HG02678 (cell line): ENCODE measurements at regions not wholly inside any gene's neighbourhood (a gene's known extent, or its start where the extent isn't known, plus 50 kb on each side); places are given as distances from the start of the nearest gene placed in this dataset.
A peak's percentile ranks its signal among the peaks of the same experiment; 100 is the strongest.
"Not testable (repeated sequence)": the region's sequence is repeated elsewhere in the genome, so short reads cannot be mapped to it uniquely, and the experiment has no call there.

Experiments used
- ATAC-seq: cut with Tn5 transposase; IDR thresholded peaks from one replicate; pipeline ENCODE4 v1.9.1; 2021; ENCODE audit warnings: mild to moderate bottlenecking, moderate library complexity; ENCODE audit not compliant: unreplicated experiment

DNA sequence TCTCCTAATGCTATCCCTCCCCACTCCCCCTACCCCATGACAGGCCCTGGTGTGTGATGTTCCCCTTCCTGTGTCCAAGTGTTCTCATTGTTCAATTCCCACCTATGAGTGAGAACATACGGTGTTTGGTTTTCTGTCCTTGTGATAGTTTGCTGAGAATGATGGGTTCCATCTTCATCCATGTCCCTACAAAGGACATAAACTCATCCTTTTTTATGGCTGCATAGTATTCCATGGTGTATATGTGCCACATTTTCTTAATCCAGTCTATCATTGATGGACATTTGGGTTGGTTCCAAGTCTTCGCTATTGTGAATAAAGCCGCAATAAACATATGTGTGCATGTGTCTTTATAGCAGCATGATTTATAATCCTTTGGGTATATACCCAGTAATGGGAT, 227.5 kb upstream of the PRDM1 start:
- ATAC-seq: not testable (repeated sequence)

GRCh38 chr6:105855433-105855832, 230.7 kb upstream of the PRDM1 start:
- no peak for ATAC-seq

DNA sequence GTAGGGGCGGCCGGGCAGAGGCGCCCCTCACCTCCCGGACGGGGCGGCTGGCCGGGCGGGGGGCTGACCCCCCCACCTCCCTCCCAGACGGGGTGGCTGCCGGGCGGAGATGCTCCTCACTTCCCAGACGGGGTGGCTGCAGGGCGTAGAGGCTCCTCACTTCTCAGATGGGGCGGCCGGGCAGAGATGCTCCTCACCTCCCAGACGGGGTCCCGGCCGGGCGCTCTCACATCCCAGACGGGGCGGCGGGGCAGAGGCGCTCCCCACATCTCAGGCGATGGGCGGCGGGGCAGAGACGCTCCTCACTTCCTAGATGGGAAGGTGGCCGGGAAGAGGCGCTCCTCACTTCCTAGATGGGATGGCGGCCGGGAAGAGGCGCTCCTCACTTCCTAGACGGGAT, 232.2 kb upstream of the PRDM1 start:
- not testable (repeated sequence) for ATAC-seq

- no peak for ATAC-seq
Measured at GRCh38 chr6:105851606-105852005, 234.5 kb upstream of the PRDM1 start.

DNA sequence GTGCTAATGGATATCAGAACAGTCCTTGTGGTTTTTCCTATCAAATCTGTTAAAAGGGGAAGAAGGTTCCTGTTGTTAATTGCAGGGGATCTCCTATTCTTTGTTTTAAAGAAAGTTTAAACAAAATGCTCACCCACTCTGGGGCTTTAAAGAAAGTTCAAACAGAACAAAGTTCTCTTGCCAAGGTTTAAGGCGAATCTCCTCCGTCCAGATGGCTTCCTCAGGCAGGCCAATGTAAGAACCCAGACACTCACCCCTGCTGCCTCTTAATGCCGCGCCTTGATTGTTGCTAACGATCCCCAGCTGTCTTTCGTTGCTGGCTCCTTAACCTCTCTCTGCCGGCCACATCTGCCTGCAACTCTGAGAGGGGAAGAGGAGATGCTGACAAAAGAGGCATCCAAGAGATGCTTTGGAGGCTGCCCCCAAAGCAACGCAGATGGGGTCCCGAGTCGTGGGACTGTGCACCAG, 235.0 kb upstream of the PRDM1 start:
- no peak for ATAC-seq

DNA sequence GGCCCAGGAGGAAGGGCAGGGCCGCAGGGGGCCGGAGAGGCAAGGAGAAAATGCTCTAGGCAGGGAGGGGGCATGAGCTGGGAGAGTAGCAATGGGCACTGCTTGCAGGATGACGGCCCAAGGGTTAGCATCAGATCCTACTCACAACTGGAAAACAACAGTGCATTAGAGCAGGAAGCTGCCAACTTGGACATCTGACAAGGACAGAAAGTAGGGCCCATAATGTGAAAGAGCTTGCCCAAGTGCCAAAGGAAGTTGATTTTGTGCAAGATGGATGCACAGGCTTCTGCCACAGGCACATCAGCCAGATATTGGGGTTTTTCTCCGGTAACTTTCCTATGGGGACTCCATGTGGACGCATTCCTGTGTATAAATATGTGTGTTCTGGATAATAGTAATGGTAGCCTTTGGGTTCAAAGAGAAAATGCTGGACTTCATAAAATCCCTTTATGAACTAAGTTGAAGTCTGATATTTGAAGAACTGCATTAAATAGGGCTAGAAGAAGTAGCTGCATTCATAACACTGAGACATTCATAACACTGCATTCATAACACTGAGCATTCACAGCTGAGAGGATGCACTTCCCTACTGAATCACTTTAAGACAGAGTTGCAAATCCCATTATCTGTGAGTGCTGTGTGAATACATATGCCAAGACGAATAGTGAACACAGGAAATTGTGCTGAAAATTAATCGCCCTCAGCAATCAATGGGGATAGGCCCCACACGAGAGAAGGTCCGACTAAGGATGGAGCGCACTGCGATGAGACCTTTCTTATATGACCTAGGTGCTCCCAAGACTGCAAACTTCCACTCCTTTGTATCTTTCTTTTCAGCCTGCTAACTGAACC, 235.6 kb upstream of the PRDM1 start:
- no peak for ATAC-seq

DNA sequence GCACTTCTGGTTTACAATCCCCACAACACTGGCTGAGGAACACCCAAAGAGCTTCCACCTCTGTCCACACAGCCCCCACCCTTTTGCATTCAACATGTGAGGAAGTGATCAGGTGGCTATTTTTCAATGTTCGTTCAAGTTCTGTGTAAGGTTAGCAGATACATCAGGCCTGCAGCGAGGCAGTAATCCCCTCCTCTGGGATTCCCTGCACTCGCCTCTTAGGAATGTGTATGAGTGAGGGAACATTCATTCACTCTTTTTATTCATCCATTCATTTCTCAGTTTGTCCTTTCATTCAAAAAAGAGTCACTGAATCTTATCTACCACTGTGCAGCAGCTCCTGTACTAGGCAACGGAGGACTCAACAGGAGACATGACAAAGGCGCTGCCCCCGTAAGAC, 236.4 kb upstream of the PRDM1 start:
- no peak for ATAC-seq

DNA sequence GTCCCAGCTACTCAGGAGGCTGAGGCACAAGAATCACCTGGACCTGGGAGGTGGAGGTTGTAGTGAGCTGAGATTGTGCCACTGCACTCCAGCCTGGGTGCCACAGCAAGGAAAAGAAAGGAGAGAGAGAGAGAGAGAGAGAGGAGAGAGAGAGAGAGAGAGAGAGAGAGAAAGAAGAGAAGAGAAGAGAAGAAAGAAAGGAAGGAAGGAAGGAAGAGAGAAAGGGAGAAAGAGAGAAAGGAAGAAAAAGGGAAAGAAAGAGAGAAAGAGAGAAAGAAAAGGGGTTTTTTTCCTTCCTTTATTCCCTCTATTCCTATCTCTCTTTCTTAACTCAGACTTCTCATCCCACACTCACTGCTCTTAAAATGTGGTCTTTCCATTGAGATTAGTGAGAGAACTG, 238.7 kb upstream of the PRDM1 start:
- ATAC-seq: no peak

DNA sequence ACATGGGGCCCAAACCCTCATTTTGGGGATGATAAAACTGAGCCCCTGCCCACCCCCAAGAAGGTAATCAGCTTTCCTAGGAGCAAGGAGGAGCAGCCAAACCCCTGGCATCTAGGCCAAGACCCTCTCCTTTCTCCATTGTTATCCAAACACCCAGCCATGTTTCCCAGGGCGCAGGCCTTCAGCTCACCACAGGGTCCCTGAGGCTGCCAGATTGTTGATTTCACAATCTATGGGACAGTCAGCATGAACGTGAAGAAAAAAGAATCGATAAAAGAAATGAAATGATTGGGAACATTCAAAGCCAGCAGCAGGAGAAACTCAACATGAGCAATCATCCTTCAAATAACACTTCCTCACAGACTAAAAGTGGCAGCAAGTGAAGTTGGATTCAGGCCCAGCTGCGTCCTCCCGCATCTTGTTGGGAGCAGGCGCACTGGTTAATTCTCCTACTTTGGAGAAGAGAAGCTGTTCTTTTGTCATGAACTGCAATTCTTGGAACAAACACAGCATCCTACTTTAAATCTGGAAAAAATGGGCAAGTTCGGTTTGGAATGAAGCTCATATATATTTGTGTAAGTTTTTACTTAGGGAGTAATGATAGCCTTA, 241.8 kb upstream of the PRDM1 start:
- no peak for ATAC-seq

DNA sequence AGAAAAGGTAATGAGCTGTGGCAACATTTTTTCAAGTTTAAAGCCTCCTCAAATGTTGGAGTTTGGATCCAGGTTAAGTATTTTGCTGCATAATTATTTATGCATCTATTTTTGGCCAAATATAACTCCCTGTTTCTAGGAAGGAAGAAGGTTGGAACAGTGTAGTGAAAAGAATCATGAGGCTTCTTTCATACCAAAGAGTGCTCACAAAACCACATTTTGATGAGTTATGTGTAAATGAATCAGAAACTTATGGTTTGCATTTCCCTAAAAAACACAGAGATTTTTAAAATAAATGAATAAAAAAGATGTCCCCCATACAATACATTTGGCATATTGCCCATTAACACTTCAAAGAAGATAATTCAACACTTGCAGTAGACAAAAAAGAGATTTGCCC, 246.9 kb upstream of the PRDM1 start:
- no peak for ATAC-seq

GRCh38 chr6:105838171-105838570, 248.0 kb upstream of the PRDM1 start:
- no peak for ATAC-seq

DNA sequence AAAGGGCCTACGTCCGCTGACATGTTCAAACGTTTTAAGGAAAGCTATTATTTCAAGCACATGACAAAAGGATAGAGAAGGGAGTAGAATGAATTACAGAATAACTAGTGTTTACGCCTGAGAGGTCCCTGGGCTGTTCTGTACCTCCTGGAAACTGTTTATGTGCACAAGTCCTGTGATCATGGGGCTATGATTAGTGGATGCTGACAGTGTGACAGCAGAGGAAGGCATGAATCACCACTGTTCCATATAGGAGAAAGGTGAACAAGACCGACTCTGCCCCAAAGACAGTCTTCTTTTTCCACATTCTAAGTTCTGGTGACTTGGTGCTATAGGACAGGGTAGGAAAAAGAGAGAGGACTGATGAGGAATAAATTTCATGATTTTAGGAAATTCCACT, 249.2 kb upstream of the PRDM1 start:
- no peak for ATAC-seq

DNA sequence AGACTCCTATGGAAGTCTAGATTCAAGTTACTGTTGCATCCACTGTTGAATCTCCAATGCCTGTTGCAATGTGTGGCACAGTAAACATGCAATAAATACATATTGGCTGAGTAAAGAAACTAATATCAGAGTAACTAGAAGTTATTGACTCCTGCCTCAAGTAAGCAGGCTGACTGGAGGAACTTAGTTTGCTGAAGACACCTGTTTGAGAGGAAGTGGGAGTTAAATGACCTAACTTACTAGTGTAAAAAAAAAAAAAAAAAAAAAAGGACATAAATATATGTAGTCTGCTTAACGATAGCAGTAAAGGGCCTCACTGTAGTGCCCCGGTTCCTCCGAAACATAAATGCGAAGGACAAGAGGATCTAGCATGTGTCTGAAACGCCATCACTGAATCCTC, 249.8 kb upstream of the PRDM1 start:
- ATAC-seq: no peak

DNA sequence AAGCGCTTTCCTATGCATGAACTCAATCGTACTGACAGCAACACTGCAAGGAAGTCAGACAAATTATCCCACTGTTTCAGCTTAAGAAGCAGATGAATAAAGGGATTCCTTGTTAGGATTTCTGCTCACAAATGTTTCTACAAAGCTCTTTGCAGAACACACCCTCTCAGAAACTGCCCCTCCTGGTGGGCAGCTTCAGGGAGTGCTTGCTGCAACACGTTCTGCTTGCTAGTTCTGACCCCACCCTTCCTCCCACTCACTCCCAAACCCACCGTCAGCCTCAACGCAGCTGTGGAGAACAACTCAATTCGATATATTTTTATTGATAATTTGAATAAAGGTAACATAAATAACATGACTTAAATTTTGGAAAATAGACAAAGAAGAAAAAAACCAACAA, 250.8 kb upstream of the PRDM1 start:
- no peak for ATAC-seq

GRCh38 chr6:105833959-105834947, 251.9 kb upstream of the PRDM1 start:
- ATAC-seq: no peak

- no peak for ATAC-seq
Measured at GRCh38 chr6:105832313-105832761, 253.8 kb upstream of the PRDM1 start.

DNA sequence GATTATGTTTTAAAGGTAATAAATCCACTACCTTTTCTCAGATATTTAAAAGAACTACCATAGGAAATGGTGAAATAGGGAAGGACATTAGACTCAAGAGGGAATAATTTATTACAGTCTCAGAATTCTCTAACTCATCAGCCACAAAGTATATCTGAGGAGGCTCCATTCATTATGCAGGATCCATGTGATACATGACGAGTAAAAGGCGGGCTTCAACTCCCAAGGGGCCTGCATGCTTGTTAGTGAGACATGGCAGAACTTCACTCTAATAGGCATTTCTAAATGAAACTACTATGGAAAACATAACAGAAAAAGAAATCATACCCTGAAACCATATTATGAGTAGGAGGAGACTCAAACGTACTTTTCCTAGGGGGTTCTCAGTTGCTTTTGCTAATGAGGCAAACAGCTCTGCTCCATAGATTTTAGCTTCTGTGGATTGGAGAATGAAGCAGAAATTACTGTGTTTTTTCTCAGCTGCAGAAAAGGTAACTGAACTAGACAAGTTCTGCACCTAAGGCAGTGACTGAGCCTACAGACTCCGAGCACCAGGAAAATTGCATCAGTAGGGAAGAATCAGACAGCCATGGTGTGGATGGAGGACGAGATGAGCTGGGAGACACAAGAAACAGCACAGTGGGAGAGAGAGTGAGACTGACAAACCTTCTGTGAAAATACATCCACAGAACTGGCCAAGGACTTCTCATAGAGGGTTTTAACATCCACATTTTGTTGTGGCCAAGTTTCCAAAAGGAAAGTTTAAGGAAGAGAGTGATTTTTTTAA, 254.6 kb upstream of the PRDM1 start:
- ATAC-seq: no peak

DNA sequence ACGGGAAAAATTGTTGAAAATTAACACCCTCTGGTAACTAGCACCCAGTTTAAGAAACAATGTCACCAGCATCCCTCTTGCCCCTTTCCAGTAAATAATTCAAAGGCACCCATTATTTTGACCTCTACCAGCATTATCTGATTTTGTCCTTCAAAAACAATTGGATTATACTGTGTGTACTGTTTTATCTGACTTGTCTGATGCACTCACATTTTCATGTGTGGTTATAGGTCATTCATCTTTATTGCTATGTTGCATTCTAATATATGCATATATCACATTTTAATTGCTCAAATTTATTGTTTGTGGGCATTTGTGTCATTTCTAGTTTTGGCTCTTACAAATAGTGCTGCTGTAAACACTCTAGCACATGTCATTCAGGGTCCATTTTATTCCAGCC, 260.9 kb upstream of the PRDM1 start:
- ATAC-seq: no peak

DNA sequence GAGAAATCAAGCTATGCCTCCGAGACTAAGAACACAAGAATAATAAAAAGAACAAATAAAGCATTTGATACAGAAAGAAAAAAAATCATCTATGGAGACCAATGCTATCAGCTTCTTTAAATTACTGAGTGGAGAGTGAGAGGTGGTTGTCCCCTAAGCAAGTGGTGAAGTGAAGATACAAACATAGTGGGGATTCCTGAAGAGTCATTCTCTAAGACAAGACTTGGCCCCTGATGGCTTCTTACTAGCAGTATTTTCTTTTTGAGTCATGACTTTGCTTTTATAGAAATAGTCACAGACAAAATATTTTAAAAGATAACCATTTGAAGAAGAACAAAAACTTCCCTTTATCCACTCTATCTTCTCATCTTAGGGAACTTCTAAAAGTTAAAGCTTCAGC, 261.4 kb upstream of the PRDM1 start:
- ATAC-seq: peak; percentile 58

DNA sequence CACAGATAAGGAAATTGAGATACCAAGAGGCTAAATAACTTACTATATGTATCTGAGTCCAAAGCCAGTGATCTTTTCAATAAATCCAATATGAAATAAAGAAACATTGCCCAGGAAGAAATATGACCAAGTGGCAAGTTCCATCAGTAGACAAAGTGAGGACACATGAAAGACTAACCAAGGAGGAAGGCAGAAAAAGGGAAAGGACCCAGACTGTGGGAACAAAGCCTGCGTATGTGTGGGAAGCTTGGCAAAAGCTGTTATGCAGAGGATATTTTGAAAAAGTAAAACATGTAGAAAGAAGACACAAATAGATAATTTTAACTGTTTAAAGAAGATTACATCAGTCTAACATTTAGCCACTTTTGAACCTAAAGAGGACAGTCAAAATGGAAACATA, 264.4 kb upstream of the PRDM1 start:
- no peak for ATAC-seq
